Ureter (tissue), 1 donor: ENCODE measurements at regions not wholly inside any gene's neighbourhood (a gene's known extent, or its start where the extent isn't known, plus 50 kb on each side); places are given as distances from the start of the nearest gene placed in this dataset.
A peak's percentile ranks its signal among the peaks of the same experiment; 100 is the strongest.

Experiments
- DNase-seq: peaks from one replicate; pipeline ENCODE4 v3.0.0-alpha.2; 2020; ENCODE audit warnings: low spot score
- donor health status: DM: yes; HTN: yes; CAD: no.

GRCh38 chr7:46580766-46581165 is 659.7 kb upstream of the IGFBP3 start:
- no peak for DNase-seq

- no peak for DNase-seq
These were observed 656.3 kb upstream of the IGFBP3 start for GRCh38 chr7:46577394-46577793.

- no peak for DNase-seq
These were observed 655.9 kb upstream of the IGFBP3 start for GRCh38 chr7:46576950-46577349.

GRCh38 chr7:46572691-46573090 is 651.6 kb upstream of the IGFBP3 start:
- DNase-seq: no peak

- DNase-seq: no peak
These were observed 650.9 kb upstream of the IGFBP3 start for GRCh38 chr7:46571996-46572395.

- peak; percentile 61 for DNase-seq
These were observed 648.0 kb upstream of the IGFBP3 start for GRCh38 chr7:46569133-46569465.

GRCh38 chr7:46568420-46569132 is 647.5 kb upstream of the IGFBP3 start:
- no peak for DNase-seq

GRCh38 chr7:46567858-46568257 is 646.8 kb upstream of the IGFBP3 start:
- DNase-seq: no peak

GRCh38 chr7:46566097-46566774 is 645.2 kb upstream of the IGFBP3 start:
- no peak for DNase-seq

- no peak for DNase-seq
These were observed 644.4 kb upstream of the IGFBP3 start for GRCh38 chr7:46565253-46566096.

GRCh38 chr7:46559194-46559832 is 638.2 kb upstream of the IGFBP3 start:
- no peak for DNase-seq

- no peak for DNase-seq
These were observed 637.6 kb upstream of the IGFBP3 start for GRCh38 chr7:46558482-46559193.

- DNase-seq: no peak
These were observed 636.7 kb upstream of the IGFBP3 start for GRCh38 chr7:46557781-46558180.

- peak; percentile 58 for DNase-seq
These were observed 636.2 kb upstream of the IGFBP3 start for GRCh38 chr7:46557295-46557711.

- no peak for DNase-seq
These were observed 633.8 kb upstream of the IGFBP3 start for GRCh38 chr7:46554688-46555422.

- no peak for DNase-seq
These were observed 630.5 kb upstream of the IGFBP3 start for GRCh38 chr7:46551603-46552002.

- DNase-seq: no peak
These were observed 629.8 kb upstream of the IGFBP3 start for GRCh38 chr7:46550864-46551263.

- DNase-seq: no peak
These were observed 629.0 kb upstream of the IGFBP3 start for GRCh38 chr7:46549892-46550639.

- DNase-seq: no peak
These were observed 628.3 kb upstream of the IGFBP3 start for GRCh38 chr7:46549347-46549746.

- no peak for DNase-seq
These were observed 626.0 kb upstream of the IGFBP3 start for GRCh38 chr7:46547044-46547443.
